ENCODE measurements at regions not wholly inside any gene's neighbourhood (a gene's known extent, or its start where the extent isn't known, plus 50 kb on each side); places are given as distances from the start of the nearest gene placed in this dataset.

DNA sequence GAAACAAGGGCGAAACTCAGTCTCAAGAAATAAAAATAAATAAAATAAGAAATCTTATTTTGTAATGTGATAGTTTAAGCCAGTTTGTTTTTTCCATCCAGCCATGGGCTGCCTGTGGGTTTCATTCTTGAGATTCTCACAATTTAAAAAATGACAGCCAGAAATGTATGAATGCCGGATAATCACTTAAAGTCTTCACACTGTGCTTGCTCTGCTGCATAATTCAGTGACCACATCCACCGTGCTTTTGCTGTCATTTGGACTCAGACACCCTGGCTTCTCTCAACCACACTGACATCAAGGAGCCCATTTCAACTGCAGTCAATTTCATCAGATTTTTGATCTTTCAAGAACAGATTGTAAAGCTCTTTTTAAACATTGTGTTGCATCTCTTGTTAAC, 61.0 kb upstream of the DAPK1 start:
- TF ChIP-seq POLR2AphosphoS5 (IDR thresholded peaks at IDR 0.05; ENCODE audit: low read depth) (no peak), GABPA (IDR thresholded peaks at IDR 0.05; ENCODE audit: low read depth) (no peak), SPI1 (IDR thresholded peaks at IDR 0.05; ENCODE audit: borderline replicate concordance, low read depth) (no peak), CTCF (IDR thresholded peaks at IDR 0.05; ENCODE audit: insufficient read depth, low read length) (no peak)
- TF ChIP-seq, protein P1, sequence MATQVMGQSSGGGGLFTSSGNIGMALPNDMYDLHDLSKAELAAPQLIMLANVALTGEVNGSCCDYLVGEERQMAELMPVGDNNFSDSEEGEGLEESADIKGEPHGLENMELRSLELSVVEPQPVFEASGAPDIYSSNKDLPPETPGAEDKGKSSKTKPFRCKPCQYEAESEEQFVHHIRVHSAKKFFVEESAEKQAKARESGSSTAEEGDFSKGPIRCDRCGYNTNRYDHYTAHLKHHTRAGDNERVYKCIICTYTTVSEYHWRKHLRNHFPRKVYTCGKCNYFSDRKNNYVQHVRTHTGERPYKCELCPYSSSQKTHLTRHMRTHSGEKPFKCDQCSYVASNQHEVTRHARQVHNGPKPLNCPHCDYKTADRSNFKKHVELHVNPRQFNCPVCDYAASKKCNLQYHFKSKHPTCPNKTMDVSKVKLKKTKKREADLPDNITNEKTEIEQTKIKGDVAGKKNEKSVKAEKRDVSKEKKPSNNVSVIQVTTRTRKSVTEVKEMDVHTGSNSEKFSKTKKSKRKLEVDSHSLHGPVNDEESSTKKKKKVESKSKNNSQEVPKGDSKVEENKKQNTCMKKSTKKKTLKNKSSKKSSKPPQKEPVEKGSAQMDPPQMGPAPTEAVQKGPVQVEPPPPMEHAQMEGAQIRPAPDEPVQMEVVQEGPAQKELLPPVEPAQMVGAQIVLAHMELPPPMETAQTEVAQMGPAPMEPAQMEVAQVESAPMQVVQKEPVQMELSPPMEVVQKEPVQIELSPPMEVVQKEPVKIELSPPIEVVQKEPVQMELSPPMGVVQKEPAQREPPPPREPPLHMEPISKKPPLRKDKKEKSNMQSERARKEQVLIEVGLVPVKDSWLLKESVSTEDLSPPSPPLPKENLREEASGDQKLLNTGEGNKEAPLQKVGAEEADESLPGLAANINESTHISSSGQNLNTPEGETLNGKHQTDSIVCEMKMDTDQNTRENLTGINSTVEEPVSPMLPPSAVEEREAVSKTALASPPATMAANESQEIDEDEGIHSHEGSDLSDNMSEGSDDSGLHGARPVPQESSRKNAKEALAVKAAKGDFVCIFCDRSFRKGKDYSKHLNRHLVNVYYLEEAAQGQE (IDR thresholded peaks at IDR 0.05; ENCODE audit: insufficient replicate concordance, low read depth), result no peak
- DNase-seq (ENCODE audit: low read depth in 1 of 2, low spot score in 1 of 2), result no peak
- Histone ChIP-seq H3K27me3 (ENCODE audit: insufficient read depth, poor library complexity, severe bottlenecking) (no peaks in the 10 kb centered on the region), H3K4me3 (replicated peaks; ENCODE audit: insufficient read depth, low read length) (no peak overlapping the region), H3K27ac (replicated peaks) (no peak overlapping the region)

- no peak for DNase-seq (ENCODE audit: low read depth in 1 of 2, low spot score in 1 of 2)
- Histone ChIP-seq H3K27me3 (ENCODE audit: insufficient read depth, poor library complexity, severe bottlenecking) (no peaks in the 10 kb centered on the region), H3K27ac (replicated peaks) (no peak overlapping the region), H3K4me3 (replicated peaks; ENCODE audit: insufficient read depth, low read length) (no peak overlapping the region)
- TF ChIP-seq, protein P1 (IDR thresholded peaks at IDR 0.05; ENCODE audit: insufficient replicate concordance, low read depth), result no peak
- TF ChIP-seq SPI1 (IDR thresholded peaks at IDR 0.05; ENCODE audit: borderline replicate concordance, low read depth) (no peak), CTCF (IDR thresholded peaks at IDR 0.05; ENCODE audit: insufficient read depth, low read length) (no peak), POLR2AphosphoS5 (IDR thresholded peaks at IDR 0.05; ENCODE audit: low read depth) (no peak), GABPA (IDR thresholded peaks at IDR 0.05; ENCODE audit: low read depth) (no peak)
Observed at GRCh38 chr9:87437966-87438365, 59.7 kb upstream of the DAPK1 start.

- Histone ChIP-seq H3K4me3 (replicated peaks; ENCODE audit: insufficient read depth, low read length) (no peak overlapping the region), H3K27ac (replicated peaks) (no peak overlapping the region), H3K27me3 (ENCODE audit: insufficient read depth, poor library complexity, severe bottlenecking) (no peaks in the 10 kb centered on the region)
- no peak for DNase-seq (ENCODE audit: low read depth in 1 of 2, low spot score in 1 of 2)
- no peak for TF ChIP-seq POLR2AphosphoS5 (IDR thresholded peaks at IDR 0.05; ENCODE audit: low read depth)
- no peak for TF ChIP-seq GABPA (IDR thresholded peaks at IDR 0.05; ENCODE audit: low read depth)
- TF ChIP-seq CTCF (IDR thresholded peaks at IDR 0.05; ENCODE audit: insufficient read depth, low read length), result no peak
- TF ChIP-seq, protein P1 (IDR thresholded peaks at IDR 0.05; ENCODE audit: insufficient replicate concordance, low read depth), result no peak
- TF ChIP-seq SPI1 (IDR thresholded peaks at IDR 0.05; ENCODE audit: borderline replicate concordance, low read depth), result no peak
Observed at GRCh38 chr9:87441251-87441650, 56.4 kb upstream of the DAPK1 start.
